DND-41 (cell line): ENCODE measurements at regions not wholly inside any gene's neighbourhood (a gene's known extent, or its start where the extent isn't known, plus 50 kb on each side); places are given as distances from the start of the nearest gene placed in this dataset.

Experiments
- CTCF ChIP-seq: IDR thresholded peaks from 2 replicates; pipeline ENCODE4 v1.5.1; 2012; ENCODE audit warnings: borderline replicate concordance, low read length, moderate library complexity, mild to moderate bottlenecking; ENCODE audit not compliant: poor library complexity, severe bottlenecking; ENCODE audit errors: extremely low read depth
- EZH2 ChIP-seq: IDR thresholded peaks from 3 replicates; pipeline ENCODE4 v1.6.1; 2012; ENCODE audit warnings: borderline replicate concordance, low read depth, mild to moderate bottlenecking, moderate library complexity, low read length, inconsistent platforms; ENCODE audit not compliant: severe bottlenecking

GRCh38 chr2:45244928-45245327 lies 235.7 kb upstream of the SIX2 start:
- TF ChIP-seq CTCF (no peak), EZH2 (no peak)
